ENCODE measurements at regions not wholly inside any gene's neighbourhood (a gene's known extent, or its start where the extent isn't known, plus 50 kb on each side); places are given as distances from the start of the nearest gene placed in this dataset.
A peak's percentile ranks its signal among the peaks of the same experiment; 100 is the strongest.

DNA sequence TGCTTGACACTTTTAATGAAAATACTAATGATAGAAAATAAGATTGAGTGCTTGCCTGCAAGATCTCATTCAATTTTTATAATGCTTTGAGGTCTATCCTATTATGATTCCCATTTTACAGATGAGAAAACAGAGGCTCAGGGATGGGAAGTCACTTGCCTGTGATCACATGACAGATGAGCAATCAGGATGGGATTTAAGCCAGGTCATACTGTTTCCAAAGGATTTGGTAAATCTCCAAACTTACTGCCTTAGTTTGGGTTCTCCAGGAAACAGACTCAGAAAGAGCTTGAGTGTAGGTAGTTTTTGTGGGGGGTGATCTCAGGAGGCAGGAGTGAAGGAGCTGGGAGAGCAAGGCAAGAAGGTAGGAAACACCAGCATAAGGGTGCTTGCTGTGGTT is 456.3 kb downstream of the MAFB start:
- DNase-seq = no peak

DNA sequence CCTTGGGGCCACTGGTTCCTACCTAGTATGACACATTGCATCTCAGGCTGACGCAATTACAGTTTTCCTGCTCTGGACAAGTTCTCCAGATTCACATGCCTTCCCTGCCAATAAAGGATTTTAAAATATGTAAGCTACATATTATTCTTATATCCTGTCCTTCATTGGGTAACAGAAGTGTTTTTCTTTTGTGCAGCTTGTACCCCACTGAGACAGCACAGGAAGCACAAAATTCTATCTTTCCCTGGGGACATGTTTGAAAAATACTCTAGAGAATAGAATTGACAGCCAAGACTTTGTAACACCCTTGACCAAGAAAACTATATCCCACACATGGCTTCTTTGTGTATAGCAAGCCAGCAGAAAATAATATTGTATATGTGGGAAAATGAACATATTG is 456.8 kb downstream of the MAFB start:
- no peak for DNase-seq

DNA sequence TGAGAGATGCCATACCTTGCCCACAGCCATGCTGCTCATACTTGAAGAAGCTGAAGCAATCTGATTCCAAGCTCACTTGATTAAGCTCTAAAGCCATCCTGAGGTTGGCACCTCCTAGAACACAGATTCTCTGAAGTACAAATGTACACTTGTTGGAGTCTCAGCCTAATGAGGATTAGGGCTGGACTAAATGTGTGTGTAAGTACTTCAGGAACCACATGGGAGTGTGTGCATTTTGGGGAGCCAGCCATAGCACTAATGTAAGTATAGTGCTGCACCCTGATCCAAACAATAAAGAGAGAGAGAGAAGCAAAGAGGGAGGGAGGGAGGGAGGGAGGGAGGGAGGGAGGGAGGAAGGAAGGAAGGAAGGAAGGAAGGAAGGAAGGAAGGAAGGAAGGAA is 458.6 kb downstream of the MAFB start:
- DNase-seq = no peak

DNA sequence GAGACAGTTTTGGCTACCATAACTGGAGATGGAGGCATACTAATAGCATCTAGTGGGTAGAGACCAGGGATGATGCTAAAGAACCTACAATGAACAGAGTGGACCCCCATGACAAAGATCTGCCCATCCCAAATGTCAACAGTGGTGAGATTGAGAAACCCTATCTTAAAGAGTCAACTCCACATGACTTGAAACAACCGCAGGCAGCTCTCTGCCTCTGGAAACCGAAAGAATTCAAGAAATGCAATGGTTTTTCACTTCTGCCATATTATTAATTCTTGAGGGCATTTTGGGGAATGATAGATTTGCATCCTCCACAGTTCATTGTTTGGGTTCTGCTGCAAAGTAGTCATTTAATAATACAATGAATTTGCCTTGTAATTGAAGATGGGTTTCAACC is 463.4 kb downstream of the MAFB start:
- DNase-seq = no peak

DNA sequence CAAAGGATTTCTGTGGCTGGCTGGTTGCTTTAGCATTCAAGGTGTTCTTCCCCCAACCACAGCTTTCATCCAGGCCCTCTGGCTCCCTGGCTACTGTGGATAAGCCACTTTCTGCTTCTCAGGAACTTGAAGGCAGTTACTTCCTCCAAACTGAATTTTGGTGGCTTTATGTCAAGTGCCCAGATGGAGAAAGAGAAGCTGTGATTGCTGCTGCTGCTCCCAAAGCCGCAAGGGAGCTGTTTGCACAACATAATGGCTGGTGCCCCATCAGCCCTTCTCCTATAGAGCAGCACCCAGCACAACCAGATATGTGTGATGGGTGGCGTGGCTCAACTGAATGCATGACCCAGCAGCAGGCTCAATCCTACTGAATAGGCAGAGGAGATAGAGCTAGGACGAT is 465.2 kb downstream of the MAFB start:
- DNase-seq = no peak

DNA sequence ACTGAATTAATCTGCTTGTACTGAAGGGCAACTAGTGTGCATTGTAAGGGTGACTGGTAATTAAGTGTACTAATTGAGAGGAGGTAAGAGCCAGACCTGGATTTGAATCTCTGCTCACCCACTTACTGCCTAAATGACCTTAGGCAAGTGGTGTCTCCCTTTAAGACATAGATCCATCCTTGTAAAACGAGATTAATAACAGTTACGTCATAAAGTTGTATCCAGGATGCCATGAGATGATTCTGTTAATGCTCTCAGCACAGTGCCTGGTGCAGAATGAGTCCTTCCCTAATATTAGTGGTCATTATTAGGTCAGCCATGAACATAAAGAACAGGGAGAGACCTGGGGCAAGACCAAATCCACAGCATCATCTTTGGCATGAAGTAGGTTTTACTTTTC is 470.1 kb downstream of the MAFB start:
- DNase-seq = no peak

DNA sequence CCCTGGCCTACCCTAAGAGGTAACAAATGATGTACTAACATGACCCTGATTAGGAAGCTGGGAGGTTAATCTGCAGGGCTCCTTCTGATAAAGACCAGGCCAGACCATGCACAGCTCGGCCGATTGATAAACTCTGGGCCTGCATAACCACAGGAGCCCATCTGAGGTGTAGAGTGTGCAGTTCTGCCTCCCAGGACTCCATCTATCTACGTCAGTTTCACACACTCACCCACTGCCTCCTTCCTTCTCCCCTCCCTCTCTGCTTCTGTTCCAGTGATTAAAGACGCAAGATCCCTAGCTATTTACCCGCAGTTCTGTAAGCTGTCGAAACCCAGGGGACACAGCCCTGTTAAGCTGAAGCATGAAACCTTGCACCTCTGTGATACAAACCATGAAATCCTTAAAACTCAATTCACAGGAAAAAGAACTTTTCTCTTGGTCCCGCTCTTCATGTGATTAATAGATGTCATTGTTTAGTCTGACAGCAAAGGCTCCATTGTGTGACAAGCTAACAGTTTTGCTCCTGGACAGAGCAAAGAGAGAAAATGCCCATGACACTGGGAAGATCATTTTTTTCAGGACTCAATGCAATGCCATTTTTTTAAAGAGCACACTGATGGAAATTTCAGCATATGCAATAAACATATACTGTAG is 470.6 kb downstream of the MAFB start:
- DNase-seq = no peak

DNA sequence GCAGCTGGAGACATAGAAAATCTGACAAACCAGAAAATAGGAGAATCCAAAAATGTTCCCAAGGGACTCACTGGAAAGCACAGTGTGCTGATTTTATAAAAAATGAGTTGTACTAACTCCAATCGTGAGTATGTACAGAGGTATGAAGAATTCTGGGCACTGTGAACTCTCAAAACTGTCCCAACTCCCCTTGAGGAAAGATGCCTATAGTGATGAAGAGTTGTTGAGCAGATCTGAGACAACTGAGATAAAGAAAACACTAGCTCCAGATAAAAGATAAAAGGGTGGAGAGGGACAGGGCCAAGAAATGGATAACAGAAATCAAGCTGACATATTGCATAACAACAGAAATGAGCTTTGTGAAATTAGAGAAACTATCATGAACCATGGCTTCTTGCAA is 481.4 kb downstream of the MAFB start:
- DNase-seq = no peak

DNA sequence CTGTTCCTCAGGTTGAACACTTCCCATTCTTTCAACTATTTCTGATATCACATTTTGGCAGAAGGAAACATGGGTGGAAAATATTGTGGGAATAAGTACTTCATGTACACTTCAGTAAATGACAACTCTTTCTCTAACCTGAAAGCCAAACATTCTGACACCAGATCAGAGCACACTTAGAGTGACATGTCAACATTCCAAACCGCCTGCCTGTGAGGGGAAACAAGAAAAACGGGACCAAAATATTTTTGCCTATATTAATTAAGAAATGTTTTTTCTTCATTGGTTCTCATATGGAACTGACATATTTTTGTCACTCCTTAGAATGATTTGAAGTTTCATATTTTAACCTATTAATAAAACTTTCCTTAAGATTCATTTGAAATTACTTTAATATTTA is 483.1 kb downstream of the MAFB start:
- DNase-seq = no peak

DNA sequence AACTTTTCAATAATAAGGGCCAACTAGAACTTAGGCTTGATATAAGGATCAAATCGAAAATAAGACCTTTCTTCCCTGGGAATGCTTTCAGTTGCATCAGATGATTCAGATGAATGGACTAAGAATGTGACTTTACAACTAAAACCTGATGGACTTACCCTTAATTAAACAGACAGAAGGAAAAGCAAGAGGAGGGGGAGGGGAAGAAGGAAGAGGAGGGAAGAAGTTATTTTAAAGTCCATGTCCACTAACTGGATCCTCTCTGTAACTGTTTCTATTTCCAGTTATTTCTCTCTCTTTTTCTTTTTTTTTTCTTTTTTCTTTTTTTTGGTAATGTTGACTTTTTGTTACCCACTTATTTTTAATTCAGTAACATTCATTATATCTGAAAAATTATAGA is 486.0 kb downstream of the MAFB start:
- DNase-seq = no peak

DNA sequence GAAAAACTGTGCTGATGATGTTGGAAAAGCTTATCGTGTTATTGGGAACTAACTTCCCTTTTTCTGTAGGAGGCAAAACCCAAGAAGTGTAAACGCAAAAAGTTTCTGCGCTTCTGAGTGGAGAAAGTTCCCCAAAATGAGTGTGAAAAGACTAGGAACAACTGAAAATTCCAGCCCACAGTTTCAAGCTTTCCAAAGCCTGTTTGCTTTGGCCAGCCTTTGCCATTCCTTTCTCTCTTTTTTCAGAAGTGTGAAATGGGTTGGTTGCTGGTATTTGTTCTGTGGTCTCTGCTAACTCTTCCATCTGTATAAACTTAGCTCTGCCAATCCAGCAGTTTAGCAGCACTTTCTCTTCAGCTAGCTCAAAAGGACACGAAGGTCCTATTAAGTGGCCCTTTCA is 491.3 kb downstream of the MAFB start:
- DNase-seq = peak in 2 of 3 donors; percentile 10 to 29

DNA sequence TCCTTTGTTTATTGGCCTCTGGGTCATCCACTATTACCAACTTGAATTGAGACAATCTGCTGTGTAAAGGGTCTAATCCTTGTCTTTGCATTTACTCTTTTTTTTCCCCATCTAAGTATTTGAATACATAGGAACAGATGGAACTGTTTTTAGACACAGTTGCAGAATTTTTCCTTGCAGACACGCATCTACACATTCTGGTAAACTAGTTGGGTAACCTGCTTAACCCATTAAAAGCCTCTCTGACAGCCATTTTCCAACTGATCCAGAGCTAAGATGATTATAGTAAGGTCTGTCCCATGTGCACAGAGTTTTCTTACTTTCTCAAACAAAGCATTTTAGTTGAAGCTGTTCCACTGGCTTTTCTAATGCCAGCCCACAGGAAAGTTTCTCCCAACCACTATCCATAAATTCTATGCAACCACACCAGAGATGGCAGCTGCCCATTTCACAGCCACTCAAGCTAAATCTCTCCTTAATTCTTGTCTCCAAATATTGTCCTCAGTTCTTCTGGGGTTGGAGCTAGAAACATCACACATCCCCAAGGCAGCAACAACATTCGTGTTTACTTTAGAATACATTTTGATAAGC is 492.1 kb downstream of the MAFB start:
- no peak for DNase-seq

DNA sequence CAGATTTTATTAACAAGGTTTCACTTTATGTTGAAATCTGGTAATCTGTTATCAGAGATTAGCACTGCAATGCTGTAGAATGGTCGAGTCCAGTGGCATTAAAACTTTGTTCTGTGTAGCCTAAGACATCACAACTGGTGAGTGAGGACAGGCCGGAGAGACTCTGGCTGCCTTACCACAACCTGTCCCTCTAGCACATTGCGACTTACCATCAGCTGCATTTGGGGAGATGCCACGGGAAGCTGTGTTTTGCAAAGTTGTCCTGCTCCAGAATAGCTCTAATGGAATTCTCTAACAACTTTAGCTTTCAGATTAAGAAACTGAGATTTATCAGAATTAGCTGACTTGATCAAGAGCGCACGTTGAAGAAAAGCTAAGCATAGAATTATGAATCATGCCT is 493.3 kb downstream of the MAFB start:
- DNase-seq = no peak

DNA sequence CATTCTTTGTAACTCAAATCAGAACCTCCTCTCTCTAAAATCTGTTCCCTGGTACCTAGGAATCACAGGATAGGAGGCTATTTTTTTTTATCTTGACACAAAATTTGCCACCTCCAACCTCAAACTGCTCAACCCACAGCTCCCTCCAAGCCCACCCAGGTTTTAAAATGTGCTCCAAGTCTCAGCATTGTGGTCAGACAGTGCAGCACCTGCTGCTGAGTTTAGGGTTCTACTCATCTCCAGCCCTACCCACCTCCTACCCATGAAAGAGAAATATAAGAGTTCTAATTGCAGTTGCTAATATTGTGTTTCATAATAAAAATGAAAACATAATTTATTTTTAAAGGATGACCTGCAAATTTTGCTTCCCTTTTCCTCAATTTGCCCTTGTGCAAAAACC is 496.5 kb downstream of the MAFB start:
- no peak for DNase-seq

DNA sequence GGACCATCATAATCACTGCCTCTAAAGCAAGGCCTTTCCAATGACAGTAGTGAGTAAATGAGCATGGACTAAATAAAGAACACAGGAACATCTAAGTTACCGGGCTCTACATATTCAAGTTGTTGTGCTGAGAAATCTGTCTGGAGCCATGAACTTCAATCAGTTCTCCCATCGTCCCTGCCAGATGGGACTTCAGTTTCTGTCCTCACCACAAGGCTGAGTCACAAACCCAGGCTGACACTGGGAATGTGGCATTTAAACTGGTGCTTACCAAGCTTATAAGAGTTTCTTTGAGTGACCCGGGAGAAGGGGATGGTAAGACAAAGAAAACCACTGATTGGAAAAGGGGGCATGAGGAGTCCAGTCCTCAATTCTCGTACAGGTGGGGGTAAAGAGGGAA is 497.0 kb downstream of the MAFB start:
- DNase-seq = no peak

DNA sequence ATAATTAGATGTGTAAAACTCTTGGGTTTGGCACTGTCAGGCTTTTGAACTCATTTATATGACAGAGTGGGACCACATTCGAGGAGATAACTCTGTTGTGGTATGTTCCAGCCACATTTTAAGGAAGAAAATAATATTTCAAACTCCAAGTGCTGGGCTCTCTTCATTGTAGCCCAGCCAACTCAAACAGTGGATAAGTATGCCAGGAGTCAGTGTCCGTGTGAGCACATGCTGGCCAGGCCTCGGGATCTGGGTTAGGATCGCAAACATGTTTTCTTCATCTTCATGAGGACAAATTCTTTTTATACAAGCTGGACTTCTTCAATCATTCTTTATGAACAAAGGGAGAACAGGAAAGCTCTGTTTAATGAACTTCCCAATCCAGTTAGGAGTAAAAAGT is 497.5 kb downstream of the MAFB start:
- DNase-seq = no peak

DNA sequence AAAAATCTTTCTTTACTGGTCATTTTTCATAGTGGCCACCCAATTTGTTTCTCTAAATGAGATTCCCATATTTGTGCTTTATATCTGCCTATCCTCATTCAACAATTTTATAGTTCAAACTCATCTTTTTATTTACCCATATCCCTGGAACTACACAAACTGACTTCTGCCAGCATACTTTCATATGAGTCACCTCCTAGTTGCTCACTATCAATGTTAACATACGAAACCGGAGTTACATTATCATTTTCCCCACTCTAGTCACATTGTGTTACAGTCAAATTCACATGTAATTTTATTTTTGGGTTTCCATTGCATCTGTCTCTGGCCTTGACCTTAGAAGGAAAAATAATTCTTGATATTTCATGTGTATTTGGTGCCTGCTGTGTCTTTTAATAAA is 499.4 kb downstream of the MAFB start:
- DNase-seq = no peak

DNA sequence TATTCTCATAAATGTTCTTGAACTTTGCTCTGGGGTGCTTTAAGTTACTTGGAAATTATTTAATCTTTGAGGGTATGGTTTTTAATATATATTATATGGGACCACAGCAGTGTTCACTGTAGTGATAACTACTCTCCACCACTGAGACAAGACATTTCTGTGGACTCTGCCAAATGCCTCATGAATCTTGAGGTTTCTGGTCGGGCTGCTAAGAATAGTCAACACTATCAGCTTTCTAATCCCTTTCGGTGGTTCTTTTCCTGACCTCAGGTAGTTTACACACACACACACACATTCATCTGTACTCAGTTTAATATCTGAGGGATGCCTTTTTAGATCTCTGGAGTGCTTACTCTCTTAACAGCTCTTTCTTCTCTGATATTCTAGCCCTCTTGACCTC is 500.7 kb downstream of the MAFB start:
- DNase-seq = no peak

DNA sequence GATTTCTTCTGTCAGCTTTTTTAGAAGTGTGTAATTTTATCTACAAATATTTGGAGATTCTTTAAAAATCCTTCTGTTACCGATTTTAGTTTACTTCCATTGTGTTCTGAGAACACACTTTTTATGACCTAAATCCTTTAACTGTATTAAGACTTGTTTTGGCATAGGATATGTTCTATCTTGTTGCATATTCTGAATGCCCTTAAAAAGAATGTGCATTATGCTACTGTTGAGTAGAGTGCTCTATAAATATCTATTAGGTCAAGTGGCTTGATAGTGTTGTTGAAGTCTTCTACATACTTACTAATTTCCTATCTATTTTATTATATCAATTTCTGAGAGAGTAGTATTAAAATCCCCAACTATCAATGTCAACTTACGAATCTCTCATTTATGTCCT is 502.2 kb downstream of the MAFB start:
- DNase-seq = no peak

DNA sequence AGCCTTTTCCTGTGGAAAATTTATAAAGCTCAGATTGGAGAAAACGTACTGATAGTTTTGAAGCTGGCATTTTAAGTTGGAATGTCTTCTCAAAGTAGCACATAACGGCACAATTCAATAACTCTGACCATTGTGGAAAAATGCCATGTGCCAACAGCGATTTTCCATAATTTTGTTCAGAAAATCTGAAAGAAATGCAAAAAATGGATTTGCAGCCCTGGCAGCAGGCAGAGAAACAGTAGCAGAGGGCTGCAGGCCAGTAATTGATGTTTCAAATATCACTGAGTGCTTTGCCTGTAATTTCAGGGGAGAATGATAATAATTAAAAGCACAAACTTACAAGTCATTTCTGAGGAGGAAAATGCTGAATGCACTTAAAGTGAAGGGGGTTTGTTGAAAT is 507.4 kb downstream of the MAFB start:
- peak in 1 of 3 donors; percentile 37 for DNase-seq

DNA sequence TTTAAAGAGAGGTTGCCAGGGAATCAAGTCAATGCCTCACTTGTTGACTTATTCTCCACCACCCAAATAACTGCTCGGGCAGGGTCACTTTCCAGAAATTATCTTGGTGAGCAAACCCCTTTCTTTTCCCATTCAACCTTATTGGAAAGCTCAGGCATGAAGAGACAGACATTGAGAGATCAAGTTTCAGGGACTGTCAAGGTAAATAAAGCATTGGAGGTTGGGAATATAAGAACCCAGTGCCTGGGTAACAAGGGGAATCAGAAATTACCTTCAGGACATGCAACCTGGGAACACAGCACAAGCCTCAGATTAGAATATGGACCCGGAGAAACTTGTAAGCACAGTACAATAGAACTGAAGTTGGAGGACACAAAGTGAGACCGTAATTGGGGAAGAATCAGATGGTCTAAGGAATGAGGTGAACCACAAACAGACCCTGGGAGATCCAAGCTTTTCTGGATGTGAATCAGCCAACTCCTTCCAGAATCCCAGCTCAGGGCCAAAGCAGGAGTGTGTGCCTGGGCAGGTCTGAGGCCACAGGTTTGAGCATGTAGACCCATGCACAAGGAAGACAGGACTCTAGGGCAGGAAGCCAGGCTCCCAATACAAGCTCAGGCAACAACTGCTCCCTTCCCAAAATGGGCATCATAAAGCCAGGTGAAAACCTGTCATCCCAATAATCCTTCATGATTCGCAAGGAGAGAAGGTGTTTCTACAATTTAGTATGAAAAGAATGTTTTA is 512.8 kb downstream of the MAFB start:
- no peak for DNase-seq

DNA sequence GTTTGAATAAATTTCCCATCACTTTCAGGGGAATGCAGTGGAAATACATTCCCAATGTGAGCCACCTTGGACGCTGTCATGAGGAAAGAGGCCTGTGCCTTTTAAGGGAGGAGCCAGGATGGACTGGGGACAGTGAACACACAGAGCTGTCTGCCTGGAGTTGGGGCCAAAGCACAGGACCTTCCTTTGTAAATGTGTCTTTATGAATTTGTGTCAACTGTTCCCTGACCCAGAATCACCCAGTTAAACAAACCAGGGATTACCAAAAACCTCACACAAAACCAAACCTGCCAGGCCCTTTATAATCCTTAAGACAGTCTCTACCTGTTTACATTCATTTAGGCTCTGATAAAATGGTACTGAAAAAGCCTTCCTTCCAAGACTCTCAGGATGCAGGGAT is 513.7 kb downstream of the MAFB start:
- DNase-seq = no peak

DNA sequence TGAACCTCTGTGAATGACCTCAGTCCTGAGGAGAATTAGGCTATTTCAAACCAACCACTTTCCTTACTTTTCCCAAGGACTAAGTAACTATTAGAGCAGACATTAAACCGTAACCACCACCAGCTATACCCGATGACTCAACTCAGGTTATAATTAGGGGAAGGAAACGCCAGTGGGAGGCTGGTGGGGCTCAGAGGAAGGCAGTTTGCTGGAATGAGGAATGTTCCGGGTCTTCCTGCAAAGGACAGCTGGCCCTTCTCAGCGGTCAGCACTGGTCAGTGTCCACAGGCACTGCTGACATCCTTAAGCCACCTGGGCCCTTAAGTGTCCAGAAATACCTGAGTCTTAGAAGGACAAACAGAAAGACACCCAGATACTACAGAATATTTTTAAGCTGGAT is 515.2 kb downstream of the MAFB start:
- DNase-seq = no peak
